ENCODE measurements at regions not wholly inside any gene's neighbourhood (a gene's known extent, or its start where the extent isn't known, plus 50 kb on each side); places are given as distances from the start of the nearest gene placed in this dataset.

DNA sequence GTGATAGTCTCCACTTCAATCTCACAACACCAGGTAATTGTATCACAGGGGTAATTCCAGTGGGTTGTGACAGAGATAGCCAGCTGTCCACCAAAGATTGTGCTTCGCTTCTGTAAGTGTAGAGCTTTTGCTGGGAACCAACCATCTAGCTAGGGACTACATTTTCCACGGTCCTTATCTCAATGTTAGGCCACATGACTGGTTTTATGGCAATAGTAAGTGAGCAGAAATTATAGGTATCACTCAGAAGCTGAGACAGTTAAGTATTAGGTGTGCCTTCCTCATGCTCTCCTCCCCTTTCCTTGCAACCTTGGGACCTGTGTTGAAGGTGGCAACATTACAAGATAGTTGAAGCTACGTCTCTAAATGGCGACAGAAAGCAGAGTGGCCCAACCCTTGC lies 108.8 kb upstream of the NALF2 start:
- no CpG with 5 or more reads among the region's 4 CpGs for WGBS (ENCODE audit: insufficient coverage, low lambda C conversion rate)
- Histone ChIP-seq H3K27ac (ENCODE audit: low read length) (peak overlapping the region; percentile 49), H3K4me3 (ENCODE audit: low read length) (no peak overlapping the region), H3K9me3 (ENCODE audit: control insufficient read depth, low read depth, low read length) (no peaks in the 10 kb centered on the region), H3K27me3 (ENCODE audit: control insufficient read depth, insufficient read depth, low read length) (no peaks in the 10 kb centered on the region), H3K4me1 (ENCODE audit: control insufficient read depth, insufficient read depth, low read length) (peaks cover 14% of the 10 kb centered on the region), H3K36me3 (ENCODE audit: control insufficient read depth, insufficient read depth, low read length) (no peaks in the 10 kb centered on the region)
- DNase-seq = peak; percentile 54 to 80

- H3K9me3 ChIP-seq (ENCODE audit: control insufficient read depth, low read depth, low read length) = no peaks in the 10 kb centered on the region
- no peaks in the 10 kb centered on the region for H3K36me3 ChIP-seq (ENCODE audit: control insufficient read depth, insufficient read depth, low read length)
- H3K27me3 ChIP-seq (ENCODE audit: control insufficient read depth, insufficient read depth, low read length) = no peaks in the 10 kb centered on the region
- no peak overlapping the region for H3K4me3 ChIP-seq (ENCODE audit: low read length)
- H3K27ac ChIP-seq (ENCODE audit: low read length) = no peak overlapping the region
- WGBS (ENCODE audit: insufficient coverage, low lambda C conversion rate) = no CpG with 5 or more reads among the region's 7 CpGs
- H3K4me1 ChIP-seq (ENCODE audit: control insufficient read depth, insufficient read depth, low read length) = no peaks in the 10 kb centered on the region
- DNase-seq = no peak
These were observed 115.0 kb upstream of the NALF2 start for GRCh38 chrX:69389101-69389501.

GRCh38 chrX:69388526-69388925 lies 115.6 kb upstream of the NALF2 start:
- Histone ChIP-seq H3K4me1 (ENCODE audit: control insufficient read depth, insufficient read depth, low read length) (no peaks in the 10 kb centered on the region), H3K9me3 (ENCODE audit: control insufficient read depth, low read depth, low read length) (no peaks in the 10 kb centered on the region), H3K36me3 (ENCODE audit: control insufficient read depth, insufficient read depth, low read length) (no peaks in the 10 kb centered on the region), H3K27me3 (ENCODE audit: control insufficient read depth, insufficient read depth, low read length) (no peaks in the 10 kb centered on the region), H3K27ac (ENCODE audit: low read length) (no peak overlapping the region), H3K4me3 (ENCODE audit: low read length) (no peak overlapping the region)
- no CpG with 5 or more reads among the region's 5 CpGs for WGBS (ENCODE audit: insufficient coverage, low lambda C conversion rate)
- no peak for DNase-seq

DNA sequence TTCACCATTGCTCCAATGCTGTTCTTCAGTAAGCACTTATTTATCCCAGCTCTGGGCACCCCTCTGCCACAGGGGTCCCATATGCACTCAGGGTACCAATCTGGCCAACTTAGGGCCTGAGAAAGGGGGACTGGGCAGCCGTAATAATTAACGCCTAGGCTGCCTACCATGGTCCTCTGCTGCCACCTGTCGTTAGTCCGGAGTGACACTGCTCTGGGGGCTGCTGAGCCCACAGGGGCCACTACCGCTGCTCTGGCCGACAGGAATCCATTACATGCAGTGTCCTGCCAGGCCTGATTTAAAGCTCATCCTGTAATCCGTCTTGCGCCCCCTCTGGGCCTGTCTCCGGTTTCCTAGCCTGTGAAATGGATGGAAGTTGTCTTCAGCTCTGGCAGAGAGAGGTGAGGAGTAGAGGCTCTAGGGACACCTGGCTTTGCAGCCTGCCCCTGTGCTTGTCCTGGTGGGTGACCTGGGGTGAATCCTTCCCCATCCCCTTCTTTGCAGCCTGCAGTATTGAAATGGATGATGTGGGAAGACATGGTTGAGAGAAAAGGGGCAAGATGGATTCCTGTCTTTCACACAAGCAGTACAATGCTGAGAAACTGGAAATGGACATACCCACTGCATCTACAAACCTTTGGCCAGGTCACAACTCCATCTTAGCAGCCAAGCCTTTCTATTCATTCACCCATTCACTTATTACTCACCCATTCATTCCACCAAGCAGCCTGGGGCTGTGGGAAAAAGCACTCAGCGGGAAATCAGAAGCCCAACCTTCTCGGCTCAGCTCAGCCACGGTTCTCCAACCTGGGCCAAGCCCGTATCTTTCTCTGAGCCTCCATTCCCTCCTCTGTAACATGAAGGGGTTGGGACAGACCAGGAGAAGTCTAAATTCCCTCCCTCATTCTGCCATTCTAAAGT lies 116.3 kb upstream of the NALF2 start:
- no CpG with 5 or more reads among the region's 13 CpGs for WGBS (ENCODE audit: insufficient coverage, low lambda C conversion rate)
- H3K9me3 ChIP-seq (ENCODE audit: control insufficient read depth, low read depth, low read length) = no peaks in the 10 kb centered on the region
- H3K4me3 ChIP-seq (ENCODE audit: low read length) = no peak overlapping the region
- no peaks in the 10 kb centered on the region for H3K4me1 ChIP-seq (ENCODE audit: control insufficient read depth, insufficient read depth, low read length)
- H3K36me3 ChIP-seq (ENCODE audit: control insufficient read depth, insufficient read depth, low read length) = no peaks in the 10 kb centered on the region
- H3K27ac ChIP-seq (ENCODE audit: low read length) = no peak overlapping the region
- no peaks in the 10 kb centered on the region for H3K27me3 ChIP-seq (ENCODE audit: control insufficient read depth, insufficient read depth, low read length)
- peak; percentile 27 to 29 for DNase-seq

DNA sequence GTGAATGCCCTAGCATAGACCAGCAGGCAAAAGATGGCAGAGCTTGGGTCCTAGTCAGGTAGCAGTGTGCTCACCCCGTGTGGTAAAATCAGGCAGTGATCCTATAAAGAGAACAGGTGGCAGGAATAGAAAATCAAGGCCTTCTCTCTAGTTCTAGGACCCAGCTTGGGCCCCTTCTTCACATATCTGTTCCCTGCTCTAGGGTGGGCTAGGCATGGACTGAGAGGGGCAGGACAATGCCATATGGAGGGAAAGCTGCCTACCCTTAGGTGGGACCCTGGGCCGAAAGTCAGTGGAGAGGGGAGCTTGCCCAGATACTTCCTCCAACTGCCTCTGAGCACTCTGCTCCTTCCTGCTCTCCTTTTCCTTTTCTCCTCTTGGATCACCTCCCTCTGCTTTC lies 117.4 kb upstream of the NALF2 start:
- H3K4me3 ChIP-seq (ENCODE audit: low read length) = no peak overlapping the region
- no CpG with 5 or more reads among the region's 2 CpGs for WGBS (ENCODE audit: insufficient coverage, low lambda C conversion rate)
- H3K27ac ChIP-seq (ENCODE audit: low read length) = no peak overlapping the region
- no peaks in the 10 kb centered on the region for H3K36me3 ChIP-seq (ENCODE audit: control insufficient read depth, insufficient read depth, low read length)
- no peaks in the 10 kb centered on the region for H3K9me3 ChIP-seq (ENCODE audit: control insufficient read depth, low read depth, low read length)
- no peaks in the 10 kb centered on the region for H3K4me1 ChIP-seq (ENCODE audit: control insufficient read depth, insufficient read depth, low read length)
- no peak for DNase-seq
- H3K27me3 ChIP-seq (ENCODE audit: control insufficient read depth, insufficient read depth, low read length) = no peaks in the 10 kb centered on the region

DNA sequence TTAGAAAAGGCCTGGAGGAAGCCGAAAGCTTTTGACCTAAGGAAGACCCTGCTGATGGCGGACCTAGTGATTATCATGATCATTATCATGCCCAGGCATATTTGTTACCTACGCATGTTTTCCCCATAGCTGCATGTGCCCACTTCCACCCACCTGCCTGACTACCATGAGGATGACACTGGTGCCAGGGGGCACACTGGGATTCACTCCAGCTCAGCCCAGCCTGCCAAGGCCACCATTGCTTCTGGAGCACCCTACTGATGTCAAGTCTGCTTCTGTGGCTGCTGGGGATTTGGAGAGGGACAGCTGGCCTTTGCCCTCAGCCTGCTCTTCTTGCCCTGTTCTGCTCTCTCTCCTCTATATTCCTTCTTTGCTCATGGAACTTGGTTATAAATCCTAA lies 124.7 kb upstream of the NALF2 start:
- H3K9me3 ChIP-seq (ENCODE audit: control insufficient read depth, low read depth, low read length) = no peaks in the 10 kb centered on the region
- WGBS (ENCODE audit: insufficient coverage, low lambda C conversion rate) = no CpG with 5 or more reads among the region's 3 CpGs
- H3K27me3 ChIP-seq (ENCODE audit: control insufficient read depth, insufficient read depth, low read length) = no peaks in the 10 kb centered on the region
- H3K4me1 ChIP-seq (ENCODE audit: control insufficient read depth, insufficient read depth, low read length) = no peaks in the 10 kb centered on the region
- no peaks in the 10 kb centered on the region for H3K36me3 ChIP-seq (ENCODE audit: control insufficient read depth, insufficient read depth, low read length)
- H3K27ac ChIP-seq (ENCODE audit: low read length) = no peak overlapping the region
- DNase-seq = no peak
- no peak overlapping the region for H3K4me3 ChIP-seq (ENCODE audit: low read length)

- no CpG with 5 or more reads among the region's 1 CpG for WGBS (ENCODE audit: insufficient coverage, low lambda C conversion rate)
- H3K27ac ChIP-seq (ENCODE audit: low read length) = no peak overlapping the region
- no peak for DNase-seq
- H3K27me3 ChIP-seq (ENCODE audit: control insufficient read depth, insufficient read depth, low read length) = no peaks in the 10 kb centered on the region
- H3K9me3 ChIP-seq (ENCODE audit: control insufficient read depth, low read depth, low read length) = no peaks in the 10 kb centered on the region
- H3K36me3 ChIP-seq (ENCODE audit: control insufficient read depth, insufficient read depth, low read length) = no peaks in the 10 kb centered on the region
- H3K4me3 ChIP-seq (ENCODE audit: low read length) = no peak overlapping the region
- H3K4me1 ChIP-seq (ENCODE audit: control insufficient read depth, insufficient read depth, low read length) = no peaks in the 10 kb centered on the region
These were observed 129.6 kb upstream of the NALF2 start for GRCh38 chrX:69374569-69374968.

DNA sequence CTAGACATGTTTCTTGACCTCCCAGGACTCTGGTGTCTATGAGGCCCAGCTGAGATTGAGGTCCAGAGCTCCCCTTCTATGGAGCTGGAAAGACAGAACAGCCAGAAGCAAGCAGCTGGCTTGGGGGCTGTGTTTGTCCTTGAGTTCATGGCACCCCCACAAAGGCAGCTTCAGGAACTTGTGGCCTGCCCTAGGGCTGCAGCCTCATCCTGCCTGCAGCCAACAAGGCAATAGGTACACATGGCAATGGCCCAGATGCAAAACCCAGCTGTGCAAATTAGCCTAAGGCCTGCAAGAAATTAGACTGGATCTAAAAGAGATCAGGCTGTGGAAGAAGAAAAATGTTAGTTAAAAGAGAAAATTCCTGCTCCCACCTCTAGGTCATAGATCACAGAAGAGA lies 131.7 kb upstream of the NALF2 start:
- Histone ChIP-seq H3K9me3 (ENCODE audit: control insufficient read depth, low read depth, low read length) (no peaks in the 10 kb centered on the region), H3K4me1 (ENCODE audit: control insufficient read depth, insufficient read depth, low read length) (no peaks in the 10 kb centered on the region), H3K27ac (ENCODE audit: low read length) (no peak overlapping the region), H3K4me3 (ENCODE audit: low read length) (no peak overlapping the region), H3K36me3 (ENCODE audit: control insufficient read depth, insufficient read depth, low read length) (no peaks in the 10 kb centered on the region), H3K27me3 (ENCODE audit: control insufficient read depth, insufficient read depth, low read length) (no peaks in the 10 kb centered on the region)
- DNase-seq = no peak

GRCh38 chrX:69371159-69371558 lies 133.0 kb upstream of the NALF2 start:
- no CpG with 5 or more reads among the region's 1 CpG for WGBS (ENCODE audit: insufficient coverage, low lambda C conversion rate)
- Histone ChIP-seq H3K9me3 (ENCODE audit: control insufficient read depth, low read depth, low read length) (no peaks in the 10 kb centered on the region), H3K27me3 (ENCODE audit: control insufficient read depth, insufficient read depth, low read length) (no peaks in the 10 kb centered on the region), H3K36me3 (ENCODE audit: control insufficient read depth, insufficient read depth, low read length) (no peaks in the 10 kb centered on the region), H3K4me1 (ENCODE audit: control insufficient read depth, insufficient read depth, low read length) (no peaks in the 10 kb centered on the region), H3K27ac (ENCODE audit: low read length) (no peak overlapping the region), H3K4me3 (ENCODE audit: low read length) (no peak overlapping the region)
- DNase-seq = no peak

DNA sequence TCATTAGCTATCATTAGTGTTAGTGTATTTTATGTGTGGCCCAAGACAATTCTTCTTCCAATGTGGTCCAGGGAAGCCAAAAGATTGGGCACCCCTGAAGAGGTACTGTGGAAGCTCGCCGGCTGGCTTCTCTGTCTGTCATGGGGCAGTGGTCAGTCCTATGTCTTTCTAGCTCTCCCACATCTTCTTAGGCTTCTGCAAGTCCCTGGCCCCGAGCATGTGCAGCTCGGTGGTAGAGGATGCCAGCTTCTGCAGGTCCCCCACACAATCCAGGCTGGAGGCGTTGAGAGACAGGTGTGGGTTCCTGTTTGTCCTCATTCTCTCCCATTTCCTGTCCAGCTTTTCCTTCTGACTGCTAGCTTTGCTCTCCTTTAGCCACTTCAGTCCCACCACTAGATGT lies 134.1 kb upstream of the NALF2 start:
- H3K4me1 ChIP-seq (ENCODE audit: control insufficient read depth, insufficient read depth, low read length) = no peaks in the 10 kb centered on the region
- H3K4me3 ChIP-seq (ENCODE audit: low read length) = no peak overlapping the region
- H3K36me3 ChIP-seq (ENCODE audit: control insufficient read depth, insufficient read depth, low read length) = no peaks in the 10 kb centered on the region
- H3K9me3 ChIP-seq (ENCODE audit: control insufficient read depth, low read depth, low read length) = no peaks in the 10 kb centered on the region
- H3K27ac ChIP-seq (ENCODE audit: low read length) = no peak overlapping the region
- no peaks in the 10 kb centered on the region for H3K27me3 ChIP-seq (ENCODE audit: control insufficient read depth, insufficient read depth, low read length)
- no peak for DNase-seq
- WGBS (ENCODE audit: insufficient coverage, low lambda C conversion rate) = no CpG with 5 or more reads among the region's 5 CpGs

GRCh38 chrX:69366183-69366582 lies 137.9 kb upstream of the NALF2 start:
- Histone ChIP-seq H3K27me3 (ENCODE audit: control insufficient read depth, insufficient read depth, low read length) (no peaks in the 10 kb centered on the region), H3K36me3 (ENCODE audit: control insufficient read depth, insufficient read depth, low read length) (no peaks in the 10 kb centered on the region), H3K27ac (ENCODE audit: low read length) (no peak overlapping the region), H3K4me1 (ENCODE audit: control insufficient read depth, insufficient read depth, low read length) (no peaks in the 10 kb centered on the region), H3K9me3 (ENCODE audit: control insufficient read depth, low read depth, low read length) (no peaks in the 10 kb centered on the region), H3K4me3 (ENCODE audit: low read length) (no peak overlapping the region)
- WGBS (ENCODE audit: insufficient coverage, low lambda C conversion rate) = no CpG with 5 or more reads among the region's 2 CpGs
- no peak for DNase-seq
